ENCODE measurements at regions not wholly inside any gene's neighbourhood (a gene's known extent, or its start where the extent isn't known, plus 50 kb on each side); places are given as distances from the start of the nearest gene placed in this dataset.

DNA sequence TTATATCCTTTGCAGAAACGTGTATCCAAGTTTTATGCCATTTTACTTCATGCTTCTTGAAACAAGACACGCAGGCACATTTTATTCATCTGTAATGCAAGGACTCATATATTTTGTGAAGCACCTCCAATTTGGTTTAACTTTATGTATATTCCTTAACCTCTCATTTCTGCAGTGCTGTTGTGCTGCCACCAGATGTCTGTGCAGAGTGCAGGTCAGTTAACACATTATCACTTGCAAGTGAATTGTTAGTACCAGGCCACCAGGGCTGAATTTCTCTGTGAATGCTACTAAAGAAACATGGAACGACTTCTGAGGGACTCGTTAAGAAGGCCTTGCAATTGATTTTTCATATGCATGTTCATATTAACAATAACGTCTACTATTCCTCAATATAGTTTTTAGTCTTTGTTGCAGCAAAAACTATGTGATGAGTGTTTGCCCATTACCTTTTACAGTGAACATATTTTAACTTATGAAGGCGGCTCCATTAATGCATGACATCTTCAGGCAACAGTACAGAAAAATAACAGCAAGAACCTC, 770.3 kb downstream of the NLGN4X start:
- TF ChIP-seq ARNT (IDR thresholded peaks at IDR 0.05) (no peak), FOXM1 (IDR thresholded peaks at IDR 0.05; ENCODE audit: borderline replicate concordance) (no peak), LEF1 (IDR thresholded peaks at IDR 0.05; ENCODE audit: borderline replicate concordance) (no peak), FOXK2 (IDR thresholded peaks at IDR 0.05) (no peak), SUZ12 (IDR thresholded peaks at IDR 0.05) (no peak), ZNF384 (IDR thresholded peaks at IDR 0.05) (no peak), SP1 (IDR thresholded peaks at IDR 0.05) (no peak)
